ENCODE measurements at regions not wholly inside any gene's neighbourhood (a gene's known extent, or its start where the extent isn't known, plus 50 kb on each side); places are given as distances from the start of the nearest gene placed in this dataset.

DNA sequence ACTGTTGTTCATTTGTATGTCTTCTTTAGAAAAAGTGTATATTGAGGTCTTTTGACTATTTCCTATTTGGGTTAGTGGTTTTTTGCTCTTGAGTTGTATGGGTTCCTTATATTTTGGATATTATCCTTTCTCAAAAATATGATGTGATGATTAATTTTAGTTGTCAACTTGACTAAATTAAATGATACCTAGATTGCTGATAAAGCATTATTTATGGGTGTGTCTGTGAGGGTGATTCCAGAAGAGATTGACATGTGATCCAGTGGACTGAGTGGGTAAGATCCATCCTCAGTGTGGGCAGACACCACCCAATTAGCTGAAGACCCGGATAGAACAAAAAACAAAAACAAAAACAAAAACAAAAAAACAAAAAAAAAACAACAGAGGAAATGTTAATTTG, 115.1 kb upstream of the KIF2A start:
- TF ChIP-seq ZNF70 (CRISPR knock-in tag; IDR thresholded peaks at IDR 0.05): no peak
- no peak for TF ChIP-seq RARB (CRISPR knock-in tag; IDR thresholded peaks at IDR 0.05)
- TF ChIP-seq ZNF565 (CRISPR knock-in tag; conservative IDR thresholded peaks at IDR 0.05; ENCODE audit: low read depth): no peak
- TF ChIP-seq ZFP30 (CRISPR knock-in tag; IDR thresholded peaks at IDR 0.05): no peak
- TF ChIP-seq, protein P1, sequence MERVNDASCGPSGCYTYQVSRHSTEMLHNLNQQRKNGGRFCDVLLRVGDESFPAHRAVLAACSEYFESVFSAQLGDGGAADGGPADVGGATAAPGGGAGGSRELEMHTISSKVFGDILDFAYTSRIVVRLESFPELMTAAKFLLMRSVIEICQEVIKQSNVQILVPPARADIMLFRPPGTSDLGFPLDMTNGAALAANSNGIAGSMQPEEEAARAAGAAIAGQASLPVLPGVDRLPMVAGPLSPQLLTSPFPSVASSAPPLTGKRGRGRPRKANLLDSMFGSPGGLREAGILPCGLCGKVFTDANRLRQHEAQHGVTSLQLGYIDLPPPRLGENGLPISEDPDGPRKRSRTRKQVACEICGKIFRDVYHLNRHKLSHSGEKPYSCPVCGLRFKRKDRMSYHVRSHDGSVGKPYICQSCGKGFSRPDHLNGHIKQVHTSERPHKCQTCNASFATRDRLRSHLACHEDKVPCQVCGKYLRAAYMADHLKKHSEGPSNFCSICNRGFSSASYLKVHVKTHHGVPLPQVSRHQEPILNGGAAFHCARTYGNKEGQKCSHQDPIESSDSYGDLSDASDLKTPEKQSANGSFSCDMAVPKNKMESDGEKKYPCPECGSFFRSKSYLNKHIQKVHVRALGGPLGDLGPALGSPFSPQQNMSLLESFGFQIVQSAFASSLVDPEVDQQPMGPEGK (CRISPR knock-in tag; IDR thresholded peaks at IDR 0.05; ENCODE audit: borderline replicate concordance): no peak
- TF ChIP-seq ESRRG (CRISPR knock-in tag; IDR thresholded peaks at IDR 0.05): no peak
- TF ChIP-seq CREB5 (CRISPR knock-in tag; IDR thresholded peaks at IDR 0.05; ENCODE audit: low read depth): no peak
